Neuronal stem cell (in vitro differentiated cells): ENCODE measurements at regions not wholly inside any gene's neighbourhood (a gene's known extent, or its start where the extent isn't known, plus 50 kb on each side); places are given as distances from the start of the nearest gene placed in this dataset.

Experiments
- DNase-seq: peaks from one replicate; pipeline ENCODE4 v3.0.0-alpha.2; 2013; ENCODE audit warnings: low spot score
- H2AFZ ChIP-seq: one replicate; pipeline ENCODE4 v1.6.1; 2013; ENCODE audit warnings: mild to moderate bottlenecking, low read length, inconsistent platforms
- H2AK5ac ChIP-seq: 2 replicates; pipeline ENCODE4 v1.6.1; 2013; ENCODE audit warnings: low read depth, mild to moderate bottlenecking, inconsistent platforms, low read length, moderate library complexity, mixed read lengths
- H2BK120ac ChIP-seq: 2 replicates; pipeline ENCODE4 v1.6.1; 2013; ENCODE audit warnings: low read depth, mild to moderate bottlenecking, inconsistent platforms, low read length, moderate library complexity, mixed read lengths
- H2BK12ac ChIP-seq: one replicate; pipeline ENCODE4 v1.6.1; 2013; ENCODE audit warnings: low read length, inconsistent platforms
- H2BK15ac ChIP-seq: 2 replicates; pipeline ENCODE4 v1.6.1; 2013; ENCODE audit warnings: mild to moderate bottlenecking, low read length, inconsistent platforms, mixed read lengths
- H2BK5ac ChIP-seq: one replicate; pipeline ENCODE4 v1.6.1; 2013; ENCODE audit warnings: inconsistent platforms, mild to moderate bottlenecking, low read length, moderate library complexity
- H3K14ac ChIP-seq: one replicate; pipeline ENCODE4 v1.6.1; 2013; ENCODE audit warnings: low read length, inconsistent platforms
- H3K18ac ChIP-seq: 2 replicates; pipeline ENCODE4 v1.6.1; 2013; ENCODE audit warnings: low read length, inconsistent platforms
- H3K23ac ChIP-seq: 2 replicates; pipeline ENCODE4 v1.6.1; 2013; ENCODE audit warnings: low read depth, mild to moderate bottlenecking, mixed read lengths, low read length, inconsistent platforms; ENCODE audit not compliant: poor library complexity
- H3K27ac ChIP-seq: replicated peaks from 3 replicates; pipeline ENCODE4 v1.5.1; 2013; ENCODE audit warnings: low read length, inconsistent platforms
- H3K27me3 ChIP-seq, 3 experiments: 2 replicates each; pipeline ENCODE4 v1.6.1; 2013; ENCODE audit warnings: low read length in 3 of 3, mild to moderate bottlenecking in 2 of 3, inconsistent platforms in 1 of 3, low read depth in 1 of 3, mixed read lengths in 1 of 3, moderate library complexity in 1 of 3; ENCODE audit not compliant: control insufficient read depth in 3 of 3, insufficient read depth in 3 of 3
- H3K36me3 ChIP-seq, 2 donors: replicated peaks in 1 of 2; 2 replicates each; pipeline ENCODE4 v1.6.1; 2013; ENCODE audit warnings: low read length in 2 of 2; ENCODE audit not compliant: control insufficient read depth in 2 of 2, insufficient read depth in 2 of 2
- H3K4ac ChIP-seq: 2 replicates; pipeline ENCODE4 v1.6.1; 2013; ENCODE audit warnings: inconsistent platforms, mild to moderate bottlenecking, low read length, moderate library complexity
- H3K4me1 ChIP-seq, 2 donors: 1 replicate in 1 of 2; 2 replicates in 1 of 2; pipeline ENCODE4 v1.6.1; 2013; ENCODE audit warnings: low read length in 2 of 2, low read depth in 1 of 2; ENCODE audit not compliant: control insufficient read depth in 2 of 2, insufficient read depth in 1 of 2
- H3K4me2 ChIP-seq: one replicate; pipeline ENCODE4 v1.6.1; 2013; ENCODE audit warnings: mild to moderate bottlenecking, low read length, inconsistent platforms; ENCODE audit not compliant: insufficient read depth, poor library complexity, severe bottlenecking
- H3K4me3 ChIP-seq, 2 donors: 2 replicates each; pipeline ENCODE4 v1.5.1; 2013; ENCODE audit warnings: low read length in 2 of 2, mild to moderate bottlenecking in 2 of 2, inconsistent platforms in 1 of 2, moderate library complexity in 1 of 2
- H3K79me1 ChIP-seq: one replicate; pipeline ENCODE4 v1.6.1; 2013; ENCODE audit warnings: low read depth, mild to moderate bottlenecking, inconsistent platforms, low read length, moderate library complexity
- H3K9ac ChIP-seq: one replicate; pipeline ENCODE4 v1.6.1; 2013; ENCODE audit warnings: mild to moderate bottlenecking, low read depth, low read length, inconsistent platforms; ENCODE audit not compliant: poor library complexity
- H3K9me3 ChIP-seq, 2 donors: replicated peaks in 1 of 2; 2 replicates each; pipeline versions ENCODE3 to v1.6.1; 2013; ENCODE audit warnings: low read length in 2 of 2, mild to moderate bottlenecking in 2 of 2, inconsistent platforms in 1 of 2, low read depth in 1 of 2, mixed read lengths in 1 of 2, moderate library complexity in 1 of 2; ENCODE audit not compliant: control insufficient read depth in 2 of 2, insufficient read depth in 1 of 2
- H4K8ac ChIP-seq: one replicate; pipeline ENCODE4 v1.6.1; 2013; ENCODE audit warnings: low read depth, mild to moderate bottlenecking, inconsistent platforms, low read length, moderate library complexity
- H4K91ac ChIP-seq: one replicate; pipeline ENCODE4 v1.6.1; 2013; ENCODE audit warnings: low read length, low read depth, mild to moderate bottlenecking, inconsistent platforms; ENCODE audit not compliant: poor library complexity
- WGBS, 2 donors: extraction: QIAGEN DNeasy Blood & Tissue Kit; methylation state at CpG; one replicate each; pipeline ENCODE4 v1.1.7; 2013; ENCODE audit warnings: missing lambda C conversion rate in 2 of 2, mixed read lengths in 1 of 2; ENCODE audit not compliant: insufficient read length in 2 of 2, insufficient replicate concordance in 1 of 2; ENCODE audit errors: extremely low coverage in 2 of 2; 5-methylcytosine and 5-hydroxymethylcytosine counted together

- H3K14ac ChIP-seq: no peak overlapping the region
- no peak for DNase-seq
- H3K27ac ChIP-seq: no peak overlapping the region
- no peak overlapping the region for H3K23ac ChIP-seq
- H3K79me1 ChIP-seq: no peaks in the 10 kb centered on the region
- no peak overlapping the region for H2BK12ac ChIP-seq
- no peaks in the 10 kb centered on the region for H3K36me3 ChIP-seq
- no peak overlapping the region for H3K4me2 ChIP-seq
- H4K8ac ChIP-seq: no peak overlapping the region
- H3K9me3 ChIP-seq: peaks cover 3 to 12% of the 10 kb centered on the region in 2 donors
- H2AK5ac ChIP-seq: no peak overlapping the region
- no CpG with 5 or more reads among the region's 2 CpGs for WGBS, 2 donors
- H3K4me1 ChIP-seq: no peaks in the 10 kb centered on the region
- H3K27me3 ChIP-seq: no peaks in the 10 kb centered on the region
- H2AFZ ChIP-seq: no peak overlapping the region
- no peak overlapping the region for H3K9ac ChIP-seq
- no peak overlapping the region for H2BK5ac ChIP-seq
- no peak overlapping the region for H3K4ac ChIP-seq
- no peak overlapping the region for H2BK120ac ChIP-seq
- no peak overlapping the region for H3K4me3 ChIP-seq
- no peak overlapping the region for H4K91ac ChIP-seq
- no peak overlapping the region for H2BK15ac ChIP-seq
- no peak overlapping the region for H3K18ac ChIP-seq
These were observed 216.7 kb upstream of the PHF14 start for GRCh38 chr7:10756981-10757380.

DNA sequence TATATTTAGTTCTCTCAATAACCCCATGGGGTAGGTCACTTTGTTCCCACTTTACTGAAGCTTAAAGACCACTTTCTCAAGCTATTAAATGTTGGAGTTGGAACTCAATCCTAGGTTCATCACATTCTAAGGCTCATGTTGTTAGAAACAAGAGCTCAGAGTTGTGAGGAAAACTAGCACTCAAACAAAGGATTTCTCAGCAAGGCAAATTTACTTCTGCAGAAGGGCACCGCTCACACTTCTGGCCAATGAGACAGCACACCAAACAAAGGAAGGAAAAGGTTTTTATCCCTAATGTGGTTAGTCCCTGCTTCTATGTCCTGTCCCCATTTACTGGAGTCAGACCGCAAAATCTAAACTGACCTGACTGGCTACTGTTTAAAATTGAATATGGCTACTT lies 214.6 kb upstream of the PHF14 start:
- no peak overlapping the region for H4K91ac ChIP-seq
- H4K8ac ChIP-seq: no peak overlapping the region
- WGBS, 2 donors: no CpG with 5 or more reads among the region's 2 CpGs
- no peaks in the 10 kb centered on the region for H3K36me3 ChIP-seq
- no peaks in the 10 kb centered on the region for H3K27me3 ChIP-seq
- no peak overlapping the region for H3K4me2 ChIP-seq
- H3K18ac ChIP-seq: no peak overlapping the region
- no peak for DNase-seq
- H2BK15ac ChIP-seq: no peak overlapping the region
- no peak overlapping the region for H2BK5ac ChIP-seq
- no peak overlapping the region for H2BK12ac ChIP-seq
- H3K4me3 ChIP-seq: no peak overlapping the region
- no peak overlapping the region for H3K27ac ChIP-seq
- no peak overlapping the region for H2BK120ac ChIP-seq
- no peak overlapping the region for H3K9ac ChIP-seq
- peaks cover 3 to 12% of the 10 kb centered on the region in 2 donors for H3K9me3 ChIP-seq
- H3K4ac ChIP-seq: no peak overlapping the region
- H3K14ac ChIP-seq: no peak overlapping the region
- no peak overlapping the region for H2AFZ ChIP-seq
- no peak overlapping the region for H3K23ac ChIP-seq
- no peaks in the 10 kb centered on the region for H3K79me1 ChIP-seq
- H2AK5ac ChIP-seq: no peak overlapping the region
- H3K4me1 ChIP-seq: no peaks in the 10 kb centered on the region

DNA sequence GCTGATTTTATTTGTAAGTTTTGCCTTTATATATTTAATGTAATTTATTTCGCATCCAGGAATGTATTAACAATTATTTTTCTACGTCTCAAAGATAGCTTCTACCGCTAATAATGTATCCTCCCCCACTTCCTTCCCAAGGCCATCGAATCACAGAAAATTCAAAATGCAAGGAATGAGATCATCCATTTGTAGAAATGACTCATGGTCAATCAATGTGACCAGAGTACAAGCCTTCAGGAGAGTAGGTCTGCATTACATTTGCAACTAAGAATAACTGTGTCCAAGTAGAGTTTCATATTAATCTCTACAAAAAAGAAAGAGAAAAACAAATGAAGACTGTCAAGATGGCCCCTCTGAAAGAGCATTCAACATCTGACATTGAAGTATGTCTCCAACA lies 205.9 kb upstream of the PHF14 start:
- Histone ChIP-seq H3K4me2 (no peak overlapping the region), H3K4ac (no peak overlapping the region), H2AFZ (no peak overlapping the region), H2AK5ac (no peak overlapping the region), H3K14ac (no peak overlapping the region), H3K9ac (no peak overlapping the region), H3K18ac (no peak overlapping the region), H3K79me1 (no peaks in the 10 kb centered on the region), H3K27me3 (no peaks in the 10 kb centered on the region), H3K27ac (no peak overlapping the region), H2BK120ac (no peak overlapping the region), H3K9me3 (no peaks in the 10 kb centered on the region), H4K8ac (no peak overlapping the region), H3K4me3 (no peak overlapping the region), H3K4me1 (no peaks in the 10 kb centered on the region), H2BK5ac (no peak overlapping the region), H2BK12ac (no peak overlapping the region), H4K91ac (no peak overlapping the region), H2BK15ac (no peak overlapping the region), H3K36me3 (no peaks in the 10 kb centered on the region), H3K23ac (no peak overlapping the region)
- DNase-seq: no peak
- WGBS, 2 donors: no CpG with 5 or more reads among the region's 4 CpGs

DNA sequence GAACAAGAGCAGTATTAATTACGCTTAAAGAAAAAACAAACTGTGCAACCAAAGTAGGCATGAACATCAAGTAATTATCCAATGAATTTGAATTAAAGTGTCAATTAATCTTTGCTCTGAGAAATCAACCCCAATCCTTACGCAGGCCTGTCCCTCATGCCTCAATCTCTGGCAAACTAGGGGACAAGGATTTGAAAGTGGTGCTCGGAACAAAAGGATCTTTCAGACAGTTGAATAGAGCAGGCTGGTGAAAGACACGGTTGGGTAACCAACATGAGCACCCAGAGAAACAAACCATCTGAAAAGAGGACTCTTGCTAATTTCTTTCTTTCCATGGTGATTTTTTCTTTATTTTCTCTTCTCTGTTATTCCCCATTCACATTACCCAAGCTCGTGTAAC lies 203.5 kb upstream of the PHF14 start:
- Histone ChIP-seq H4K91ac (no peak overlapping the region), H3K9me3 (no peaks in the 10 kb centered on the region), H2BK15ac (no peak overlapping the region), H3K9ac (no peak overlapping the region), H3K27me3 (no peaks in the 10 kb centered on the region), H4K8ac (no peak overlapping the region), H3K4me3 (no peak overlapping the region), H2BK120ac (no peak overlapping the region), H2AK5ac (no peak overlapping the region), H2AFZ (peak overlapping the region; percentile 8), H3K27ac (no peak overlapping the region), H3K18ac (no peak overlapping the region), H3K4me1 (no peaks in the 10 kb centered on the region), H3K4me2 (no peak overlapping the region), H3K14ac (no peak overlapping the region), H3K79me1 (no peaks in the 10 kb centered on the region), H2BK5ac (no peak overlapping the region), H3K23ac (no peak overlapping the region), H3K36me3 (no peaks in the 10 kb centered on the region), H2BK12ac (no peak overlapping the region), H3K4ac (no peak overlapping the region)
- no CpG with 5 or more reads among the region's 5 CpGs for WGBS, 2 donors
- no peak for DNase-seq
